Keratinocyte (primary cell): ENCODE measurements at regions not wholly inside any gene's neighbourhood (a gene's known extent, or its start where the extent isn't known, plus 50 kb on each side); places are given as distances from the start of the nearest gene placed in this dataset.

Source experiments
- CTCF ChIP-seq, 3 experiments: IDR thresholded peaks in 1 of 3; conservative IDR thresholded peaks in 1 of 3; optimal IDR thresholded peaks in 1 of 3; 2 replicates in 2 of 3; 3 replicates in 1 of 3; pipeline versions ENCODE3 to v1.5.1; 2011; ENCODE audit warnings: low read length in 3 of 3, mild to moderate bottlenecking in 3 of 3, moderate library complexity in 2 of 3, control low read depth in 1 of 3, inconsistent platforms in 1 of 3; ENCODE audit not compliant: insufficient read depth in 2 of 3; ENCODE audit errors: extremely low read depth in 1 of 3
- EZH2 ChIP-seq: IDR thresholded peaks from one replicate; pipeline ENCODE4 v1.6.1; 2012; ENCODE audit warnings: inconsistent platforms, mild to moderate bottlenecking, low read length, moderate library complexity

GRCh38 chr11:86873573-86874083 is 73.3 kb downstream of the PRSS23 start:
- TF ChIP-seq CTCF (optimal IDR thresholded peaks at IDR 0.05 in 1 of 3, IDR thresholded peaks at IDR 0.05 in 1 of 3, conservative IDR thresholded peaks at IDR 0.05 in 1 of 3; ENCODE audit: extremely low read depth in 1 of 3, insufficient read depth in 2 of 3, low read length in 3 of 3) (no peak), EZH2 (no peak)
